Right lobe of liver (tissue), 4 donors: ENCODE measurements at regions not wholly inside any gene's neighbourhood (a gene's known extent, or its start where the extent isn't known, plus 50 kb on each side); places are given as distances from the start of the nearest gene placed in this dataset.

Source experiments
- CTCF ChIP-seq, 4 donors: fragments of 200-600 bp in 3 of 4; fragments of 450-650 bp in 1 of 4; IDR thresholded peaks; one replicate each; pipeline versions ENCODE4 v1.5.1 to v1.8.0; 2016 to 2022; ENCODE audit warnings: antibody characterized with exemption in 4 of 4, mild to moderate bottlenecking in 2 of 4
- POLR2A ChIP-seq: fragments of 450-650 bp; IDR thresholded peaks from one replicate; pipeline ENCODE4 v1.6.1; 2017; ENCODE audit warnings: antibody characterized with exemption, mild to moderate bottlenecking
- donor health status: DM: no; HTN: no; CAD: no.
- donor health status: DM: no; HTN: no; CAD: no.
- donor health status: DM: no; HTN: yes; CAD: no.

GRCh38 chr2:187916799-187917198 is 362.6 kb upstream of the TFPI start:
- TF ChIP-seq CTCF (IDR thresholded peaks at IDR 0.05) = no peak
- TF ChIP-seq POLR2A = no peak
